PC-3 (cell line): ENCODE measurements at regions not wholly inside any gene's neighbourhood (a gene's known extent, or its start where the extent isn't known, plus 50 kb on each side); places are given as distances from the start of the nearest gene placed in this dataset.

Experiments
- ATAC-seq: fragments of 200-7000 bp; cut with Tn5 transposase; 2 replicates; pipeline ENCODE4 v1.9.1; 2020; ENCODE audit warnings: mild to moderate bottlenecking, moderate library complexity
- BruUV-seq: library from RNA; stranded (reverse); fragments of 400-500 nt; replicated peaks from 2 replicates; lab custom pipeline; 2021; lab: Mats Ljungman, UMichigan
- CTCF ChIA-PET: fragments of 300-600 bp; sonication (Branson Sonifier 250); formaldehyde crosslinking; loops from one replicate; lab custom pipeline; 2022; ENCODE audit warnings: antibody characterized with exemption; lab: Charles Lee
- POLR2A ChIA-PET: fragments of 300-600 bp; sonication (Branson Sonifier 250); formaldehyde crosslinking; loops from one replicate; lab custom pipeline; 2022; ENCODE audit warnings: antibody characterized with exemption; ENCODE audit not compliant: unreplicated experiment; lab: Charles Lee
- DNase-seq: peaks from one replicate; pipeline ENCODE4 v3.0.0-alpha.2; 2015
- H2AFZ ChIP-seq: fragments of 300-600 bp; sonication (generic); 2 replicates; pipeline ENCODE4 v1.6.0; 2016; ENCODE audit warnings: antibody characterized with exemption, low read length
- H3F3A ChIP-seq: fragments of 300-600 bp; sonication (generic); one replicate; pipeline ENCODE4 v1.6.0; 2017; ENCODE audit warnings: antibody characterized with exemption, low read length, control low read depth, mild to moderate bottlenecking; ENCODE audit not compliant: unreplicated experiment
- H3K27ac ChIP-seq: fragments of 300-600 bp; sonication (generic); 2 replicates; pipeline ENCODE4 v1.5.1; 2016; ENCODE audit warnings: mild to moderate bottlenecking, low read length
- H3K27me3 ChIP-seq: fragments of 300-600 bp; sonication (generic); 2 replicates; pipeline ENCODE4 v1.6.1; 2016; ENCODE audit warnings: low read length, mixed read lengths
- H3K36me3 ChIP-seq: fragments of 300-600 bp; sonication (generic); 2 replicates; pipeline ENCODE4 v1.6.1; 2016; ENCODE audit warnings: low read depth, mixed run types, low read length, mixed read lengths
- H3K4me1 ChIP-seq: fragments of 300-600 bp; sonication (generic); 2 replicates; pipeline ENCODE4 v1.5.1; 2016; ENCODE audit warnings: low read length; ENCODE audit not compliant: insufficient read depth
- H3K4me2 ChIP-seq: fragments of 300-600 bp; sonication (generic); 2 replicates; pipeline ENCODE4 v1.6.0; 2016; ENCODE audit warnings: low read length
- H3K4me3 ChIP-seq: fragments of 300-600 bp; sonication (generic); 2 replicates; pipeline ENCODE4 v1.5.1; 2016; ENCODE audit warnings: mild to moderate bottlenecking, low read length, mixed read lengths
- H3K79me2 ChIP-seq: fragments of 300-600 bp; sonication (generic); 2 replicates; pipeline ENCODE4 v1.6.1; 2017; ENCODE audit warnings: low read length, mixed read lengths
- H3K9ac ChIP-seq: fragments of 300-600 bp; sonication (generic); 2 replicates; pipeline ENCODE4 v1.6.0; 2016; ENCODE audit warnings: mild to moderate bottlenecking, low read length
- H3K9me2 ChIP-seq: fragments of 300-600 bp; sonication (generic); replicated peaks from 2 replicates; pipeline ENCODE4 v1.6.1; 2016; ENCODE audit warnings: mixed run types, low read length, mixed read lengths
- H3K9me3 ChIP-seq: fragments of 300-600 bp; sonication (generic); 2 replicates; pipeline ENCODE4 v1.6.1; 2016; ENCODE audit warnings: low read length, mixed read lengths
- H4K20me1 ChIP-seq: fragments of 300-600 bp; sonication (generic); 2 replicates; pipeline ENCODE4 v1.6.1; 2016; ENCODE audit warnings: low read length, mixed read lengths
- CTCF ChIP-seq: fragments of 300-600 bp; sonication (generic); conservative IDR thresholded peaks from 2 replicates; pipeline ENCODE4 v1.5.1; 2017; ENCODE audit warnings: antibody characterized with exemption, low read depth, mild to moderate bottlenecking, low read length
- EZH2 ChIP-seq: fragments of 300-600 bp; sonication (generic); IDR thresholded peaks from one replicate; pipeline ENCODE4 v1.6.1; 2017; ENCODE audit warnings: antibody characterized with exemption, mild to moderate bottlenecking, low read length; ENCODE audit not compliant: unreplicated experiment
- EZH2phosphoT487 ChIP-seq: fragments of 300-600 bp; sonication (generic); IDR thresholded peaks from 2 replicates; pipeline ENCODE4 v1.6.1; 2018; ENCODE audit warnings: mild to moderate bottlenecking, antibody characterized with exemption, low read length, borderline replicate concordance
- intact Hi-C: fragments of 100-400 bp; cut with micrococcal nuclease; formaldehyde crosslinking; loops from 2 replicates; pipeline ENCODE4 v1.9.0; 2023

GRCh38 chrX:46247456-46247855 lies 297.8 kb downstream of the ZNF674 start:
- H3F3A ChIP-seq: no peaks in the 10 kb centered on the region
- ATAC-seq (no peak), DNase-seq (no peak)
- H2AFZ ChIP-seq: no peak overlapping the region
- no peaks in the 10 kb centered on the region for H4K20me1 ChIP-seq
- H3K9me2 ChIP-seq: no peaks in the 10 kb centered on the region
- H3K4me3 ChIP-seq: no peak overlapping the region
- peaks cover 5% of the 10 kb centered on the region; the same call in 1 of the 2 replicates for H3K4me1 ChIP-seq
- H3K27ac ChIP-seq: no peak overlapping the region
- ChIA-PET CTCF (no interaction called here), POLR2A (no interaction called here)
- H3K4me2 ChIP-seq: no peak overlapping the region
- H3K27me3 ChIP-seq: no peaks in the 10 kb centered on the region
- no TSS peak for BruUV-seq
- no peak for TF ChIP-seq CTCF
- TF ChIP-seq EZH2: no peak
- no peak for TF ChIP-seq EZH2phosphoT487
- no peaks in the 10 kb centered on the region for H3K9me3 ChIP-seq
- no peaks in the 10 kb centered on the region for H3K36me3 ChIP-seq
- H3K9ac ChIP-seq: no peak overlapping the region
- intact Hi-C loops: no loop called here
- no peaks in the 10 kb centered on the region for H3K79me2 ChIP-seq

GRCh38 chrX:46244451-46244850 lies 300.8 kb downstream of the ZNF674 start:
- Histone ChIP-seq H3F3A (no peaks in the 10 kb centered on the region), H3K4me1 (no peaks in the 10 kb centered on the region), H3K27me3 (no peaks in the 10 kb centered on the region), H3K4me3 (no peak overlapping the region), H3K9me3 (no peaks in the 10 kb centered on the region), H4K20me1 (no peaks in the 10 kb centered on the region), H3K36me3 (no peaks in the 10 kb centered on the region), H3K27ac (no peak overlapping the region), H3K9ac (no peak overlapping the region), H2AFZ (no peak overlapping the region), H3K4me2 (no peak overlapping the region), H3K9me2 (no peaks in the 10 kb centered on the region), H3K79me2 (no peaks in the 10 kb centered on the region)
- ChIA-PET CTCF (no interaction called here), POLR2A (no interaction called here)
- no peak for DNase-seq
- no peak for TF ChIP-seq CTCF
- no peak for TF ChIP-seq EZH2
- TF ChIP-seq EZH2phosphoT487: no peak
- BruUV-seq: no TSS peak
- intact Hi-C loops: no loop called here
- ATAC-seq: no peak

GRCh38 chrX:46236411-46236810 lies 308.8 kb downstream of the ZNF674 start:
- no TSS peak for BruUV-seq
- no peaks in the 10 kb centered on the region for H3K79me2 ChIP-seq
- TF ChIP-seq CTCF: no peak
- no peak for TF ChIP-seq EZH2phosphoT487
- no peak for TF ChIP-seq EZH2
- H3K9me2 ChIP-seq: no peaks in the 10 kb centered on the region
- intact Hi-C loops: no loop called here
- H3K4me3 ChIP-seq: no peak overlapping the region
- no peak overlapping the region for H2AFZ ChIP-seq
- DNase-seq (no peak), ATAC-seq (no peak)
- no peaks in the 10 kb centered on the region for H4K20me1 ChIP-seq
- H3K4me2 ChIP-seq: no peak overlapping the region
- CTCF ChIA-PET: no interaction called here
- no peak overlapping the region for H3K27ac ChIP-seq
- H3K27me3 ChIP-seq: no peaks in the 10 kb centered on the region
- no peak overlapping the region for H3K9ac ChIP-seq
- no peaks in the 10 kb centered on the region for H3K9me3 ChIP-seq
- POLR2A ChIA-PET: no interaction called here
- no peaks in the 10 kb centered on the region for H3F3A ChIP-seq
- no peaks in the 10 kb centered on the region for H3K36me3 ChIP-seq
- H3K4me1 ChIP-seq: no peaks in the 10 kb centered on the region
